Retinal pigment epithelial cell (primary cell): ENCODE measurements at regions not wholly inside any gene's neighbourhood (a gene's known extent, or its start where the extent isn't known, plus 50 kb on each side); places are given as distances from the start of the nearest gene placed in this dataset.

Experiments
- DNase-seq: peaks from one replicate; pipeline ENCODE4 v3.0.0-alpha.2; 2010; ENCODE audit warnings: low read depth
- H3K4me3 ChIP-seq: 2 replicates; pipeline ENCODE4 v1.5.1; 2011; ENCODE audit warnings: mild to moderate bottlenecking, low read length, control low read depth, moderate library complexity
- CTCF ChIP-seq: conservative IDR thresholded peaks from 2 replicates; pipeline ENCODE4 v1.5.1; 2011; ENCODE audit warnings: low read depth, low read length, control low read depth, inconsistent platforms

- no peak overlapping the region for H3K4me3 ChIP-seq
- TF ChIP-seq CTCF, result no peak
- DNase-seq, result no peak
Measured at GRCh38 chr6:85273870-85274269, 176.0 kb upstream of the NT5E start.

GRCh38 chr6:85273046-85273445 lies 176.8 kb upstream of the NT5E start:
- H3K4me3 ChIP-seq, result no peak overlapping the region
- no peak for DNase-seq
- no peak for TF ChIP-seq CTCF

GRCh38 chr6:85272592-85272991 lies 177.3 kb upstream of the NT5E start:
- TF ChIP-seq CTCF, result no peak
- DNase-seq, result no peak
- H3K4me3 ChIP-seq, result no peak overlapping the region

- TF ChIP-seq CTCF, result no peak
- DNase-seq, result no peak
- H3K4me3 ChIP-seq, result no peak overlapping the region
Measured at GRCh38 chr6:85262621-85263020, 187.3 kb upstream of the NT5E start.

GRCh38 chr6:85261271-85261670 lies 188.6 kb upstream of the NT5E start:
- no peak for TF ChIP-seq CTCF
- H3K4me3 ChIP-seq, result no peak overlapping the region
- no peak for DNase-seq

GRCh38 chr6:85255661-85256060 lies 194.2 kb upstream of the NT5E start:
- H3K4me3 ChIP-seq, result no peak overlapping the region
- TF ChIP-seq CTCF, result no peak
- no peak for DNase-seq

GRCh38 chr6:85252552-85252951 lies 197.3 kb upstream of the NT5E start:
- no peak for DNase-seq
- H3K4me3 ChIP-seq, result no peak overlapping the region
- TF ChIP-seq CTCF, result no peak
